ES-I3 (cell line): ENCODE measurements at regions not wholly inside any gene's neighbourhood (a gene's known extent, or its start where the extent isn't known, plus 50 kb on each side); places are given as distances from the start of the nearest gene placed in this dataset.

Experiments
- H3K36me3 ChIP-seq: 2 replicates; pipeline ENCODE4 v1.6.1; 2013; ENCODE audit warnings: mild to moderate bottlenecking, low read length, control low read depth, moderate library complexity; ENCODE audit not compliant: insufficient read depth
- H3K4me1 ChIP-seq: 2 replicates; pipeline ENCODE4 v1.6.1; 2013; ENCODE audit warnings: mild to moderate bottlenecking, control low read depth, low read length; ENCODE audit not compliant: insufficient read depth
- H3K9ac ChIP-seq: 2 replicates; pipeline ENCODE4 v1.6.1; 2013; ENCODE audit warnings: low read depth, mild to moderate bottlenecking, low read length, moderate library complexity
- H3K9me3 ChIP-seq: 2 replicates; pipeline ENCODE4 v1.6.1; 2013; ENCODE audit warnings: mild to moderate bottlenecking, low read length, moderate library complexity; ENCODE audit not compliant: control insufficient read depth, insufficient read depth

- H3K9me3 ChIP-seq: no peaks in the 10 kb centered on the region
- no peaks in the 10 kb centered on the region for H3K36me3 ChIP-seq
- H3K9ac ChIP-seq: no peak overlapping the region
- H3K4me1 ChIP-seq: 0 out of 2 replicates have a peak, but pooled peaks cover 6% of the 10 kb centered on the region
Measured at GRCh38 chr12:66929121-66929520, 250.2 kb upstream of the GRIP1 start.

- Histone ChIP-seq H3K36me3 (no peaks in the 10 kb centered on the region), H3K9ac (no peak overlapping the region), H3K4me1 (0 out of 2 replicates have a peak, but pooled peaks cover 3% of the 10 kb centered on the region), H3K9me3 (no peaks in the 10 kb centered on the region)
Measured at GRCh38 chr12:66931091-66931490, 252.2 kb upstream of the GRIP1 start.

GRCh38 chr12:66932126-66932525 is 253.2 kb upstream of the GRIP1 start:
- Histone ChIP-seq H3K4me1 (no peaks in the 10 kb centered on the region), H3K36me3 (no peaks in the 10 kb centered on the region), H3K9me3 (no peaks in the 10 kb centered on the region), H3K9ac (no peak overlapping the region)

GRCh38 chr12:66934302-66935062 is 255.6 kb upstream of the GRIP1 start:
- H3K4me1 ChIP-seq: no peaks in the 10 kb centered on the region
- H3K36me3 ChIP-seq: no peaks in the 10 kb centered on the region
- no peaks in the 10 kb centered on the region for H3K9me3 ChIP-seq
- H3K9ac ChIP-seq: no peak overlapping the region

- Histone ChIP-seq H3K9ac (no peak overlapping the region), H3K4me1 (peaks cover 5% of the 10 kb centered on the region; the same call in 1 of the 2 replicates), H3K36me3 (no peaks in the 10 kb centered on the region), H3K9me3 (no peaks in the 10 kb centered on the region)
Measured at GRCh38 chr12:66941150-66941549, 262.3 kb upstream of the GRIP1 start.

- Histone ChIP-seq H3K9me3 (no peaks in the 10 kb centered on the region), H3K4me1 (peaks cover 5% of the 10 kb centered on the region; the same call in 1 of the 2 replicates), H3K9ac (no peak overlapping the region), H3K36me3 (no peaks in the 10 kb centered on the region)
Measured at GRCh38 chr12:66942741-66943465, 264.0 kb upstream of the GRIP1 start.

GRCh38 chr12:66944365-66944764 is 265.5 kb upstream of the GRIP1 start:
- H3K9ac ChIP-seq: no peak overlapping the region
- no peaks in the 10 kb centered on the region for H3K36me3 ChIP-seq
- no peaks in the 10 kb centered on the region for H3K9me3 ChIP-seq
- peaks cover 5% of the 10 kb centered on the region; the same call in 1 of the 2 replicates for H3K4me1 ChIP-seq

- no peak overlapping the region for H3K9ac ChIP-seq
- H3K4me1 ChIP-seq: peaks cover 5% of the 10 kb centered on the region; the same call in 1 of the 2 replicates
- no peaks in the 10 kb centered on the region for H3K36me3 ChIP-seq
- no peaks in the 10 kb centered on the region for H3K9me3 ChIP-seq
Measured at GRCh38 chr12:66945189-66945817, 266.4 kb upstream of the GRIP1 start.

- H3K4me1 ChIP-seq: peaks cover 5% of the 10 kb centered on the region; the same call in 1 of the 2 replicates
- no peaks in the 10 kb centered on the region for H3K36me3 ChIP-seq
- no peaks in the 10 kb centered on the region for H3K9me3 ChIP-seq
- no peak overlapping the region for H3K9ac ChIP-seq
Measured at GRCh38 chr12:66947119-66947518, 268.2 kb upstream of the GRIP1 start.

GRCh38 chr12:66952668-66953067 is 273.8 kb upstream of the GRIP1 start:
- Histone ChIP-seq H3K4me1 (no peaks in the 10 kb centered on the region), H3K9ac (no peak overlapping the region), H3K36me3 (no peaks in the 10 kb centered on the region), H3K9me3 (no peaks in the 10 kb centered on the region)

- Histone ChIP-seq H3K36me3 (no peaks in the 10 kb centered on the region), H3K9ac (no peak overlapping the region), H3K9me3 (no peaks in the 10 kb centered on the region), H3K4me1 (no peaks in the 10 kb centered on the region)
Measured at GRCh38 chr12:66956300-66956699, 277.4 kb upstream of the GRIP1 start.

- Histone ChIP-seq H3K9me3 (no peaks in the 10 kb centered on the region), H3K9ac (no peak overlapping the region), H3K36me3 (no peaks in the 10 kb centered on the region), H3K4me1 (no peaks in the 10 kb centered on the region)
Measured at GRCh38 chr12:66959276-66959675, 280.4 kb upstream of the GRIP1 start.

GRCh38 chr12:66960006-66960405 is 281.1 kb upstream of the GRIP1 start:
- no peaks in the 10 kb centered on the region for H3K36me3 ChIP-seq
- no peaks in the 10 kb centered on the region for H3K4me1 ChIP-seq
- no peaks in the 10 kb centered on the region for H3K9me3 ChIP-seq
- no peak overlapping the region for H3K9ac ChIP-seq

GRCh38 chr12:66960704-66961690 is 282.1 kb upstream of the GRIP1 start:
- Histone ChIP-seq H3K4me1 (no peaks in the 10 kb centered on the region), H3K9ac (no peak overlapping the region), H3K36me3 (no peaks in the 10 kb centered on the region), H3K9me3 (no peaks in the 10 kb centered on the region)
